GM18870 (cell line): ENCODE measurements at regions not wholly inside any gene's neighbourhood (a gene's known extent, or its start where the extent isn't known, plus 50 kb on each side); places are given as distances from the start of the nearest gene placed in this dataset.
"Not testable (repeated sequence)": the region's sequence is repeated elsewhere in the genome, so short reads cannot be mapped to it uniquely, and the experiment has no call there.

Experiments used
- ATAC-seq: cut with Tn5 transposase; IDR thresholded peaks from one replicate; pipeline ENCODE4 v1.9.1; 2021; ENCODE audit warnings: moderate library complexity; ENCODE audit not compliant: unreplicated experiment

DNA sequence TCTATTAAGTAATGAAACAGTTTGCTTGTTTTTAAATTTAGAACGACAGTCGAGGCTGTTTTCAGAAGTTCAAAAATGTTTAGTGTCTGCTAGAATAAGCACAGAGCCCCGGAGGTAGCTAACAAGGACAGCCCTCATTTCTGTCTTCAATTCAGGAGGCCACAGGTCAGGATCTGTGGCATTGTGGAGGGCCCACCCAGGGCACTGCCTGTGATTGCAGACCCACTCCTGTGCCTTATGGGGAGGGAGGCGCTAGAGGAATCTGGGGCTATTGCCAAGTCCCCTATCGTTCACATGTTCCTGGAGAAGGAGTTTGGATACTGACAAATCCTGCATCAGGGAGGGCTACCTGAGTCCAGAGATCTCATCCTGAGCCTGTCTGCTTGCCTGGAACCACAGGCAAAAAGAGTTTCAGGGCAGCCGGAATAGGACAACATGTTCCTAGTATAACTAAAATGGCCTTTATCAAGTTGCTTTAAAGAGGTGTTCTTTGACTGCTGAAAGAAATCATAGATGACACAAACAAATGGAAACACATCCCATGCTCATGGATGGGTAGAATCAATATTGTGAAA is 141.5 kb upstream of the ROPN1 start:
- ATAC-seq: no peak

- no peak for ATAC-seq
These were observed 145.3 kb upstream of the ROPN1 start for GRCh38 chr3:124137216-124137615.

GRCh38 chr3:124138148-124138547 is 146.2 kb upstream of the ROPN1 start:
- ATAC-seq: no peak

- no peak for ATAC-seq
These were observed 148.8 kb upstream of the ROPN1 start for GRCh38 chr3:124140746-124141145.

DNA sequence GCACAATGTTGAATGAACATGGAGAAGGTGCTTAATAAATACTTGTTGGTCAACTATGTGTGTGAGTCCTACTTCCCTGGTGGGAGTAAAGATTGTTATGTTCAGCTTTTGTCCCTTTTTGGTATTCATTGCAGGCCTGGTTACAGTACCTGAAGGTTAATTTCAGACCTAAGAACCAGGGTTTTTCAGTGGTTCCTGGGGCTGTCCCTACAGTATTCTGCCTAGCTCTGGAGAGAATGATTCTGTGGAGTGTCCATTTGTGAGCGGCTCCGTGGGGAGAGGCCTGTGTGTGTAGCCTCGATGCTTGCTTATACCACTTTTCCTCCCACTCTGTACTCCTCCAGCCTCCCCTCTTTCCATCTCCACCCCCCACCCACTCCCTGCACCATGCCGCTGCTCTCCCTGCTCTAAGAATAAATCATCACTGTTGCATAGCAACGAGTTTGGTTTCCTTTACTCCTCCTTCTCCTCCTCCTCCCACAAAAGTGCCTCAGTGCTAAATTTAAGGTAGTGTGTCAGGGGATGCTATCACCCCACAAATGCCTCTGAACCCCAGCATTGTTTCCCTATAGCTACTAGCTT is 150.6 kb upstream of the ROPN1 start:
- no peak for ATAC-seq

DNA sequence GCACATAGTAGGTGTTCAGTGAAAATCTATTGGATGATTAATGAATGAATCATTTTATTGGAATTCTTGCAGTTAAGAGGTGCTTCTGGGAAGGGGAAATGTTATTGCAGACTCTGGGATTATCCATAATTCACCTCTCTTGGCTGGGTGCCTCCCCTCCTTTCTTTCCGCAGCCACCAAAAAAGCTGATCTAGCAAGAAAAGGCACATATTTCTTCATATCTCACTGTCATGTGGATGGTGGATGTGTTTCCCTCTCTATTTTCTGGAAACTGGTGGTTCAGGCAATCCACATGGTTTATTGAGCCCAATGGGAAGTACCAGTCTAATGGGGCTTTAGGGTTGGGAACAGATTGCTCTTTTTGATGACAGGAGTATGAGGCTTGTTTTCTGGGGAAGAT is 151.1 kb upstream of the ROPN1 start:
- ATAC-seq: no peak

DNA sequence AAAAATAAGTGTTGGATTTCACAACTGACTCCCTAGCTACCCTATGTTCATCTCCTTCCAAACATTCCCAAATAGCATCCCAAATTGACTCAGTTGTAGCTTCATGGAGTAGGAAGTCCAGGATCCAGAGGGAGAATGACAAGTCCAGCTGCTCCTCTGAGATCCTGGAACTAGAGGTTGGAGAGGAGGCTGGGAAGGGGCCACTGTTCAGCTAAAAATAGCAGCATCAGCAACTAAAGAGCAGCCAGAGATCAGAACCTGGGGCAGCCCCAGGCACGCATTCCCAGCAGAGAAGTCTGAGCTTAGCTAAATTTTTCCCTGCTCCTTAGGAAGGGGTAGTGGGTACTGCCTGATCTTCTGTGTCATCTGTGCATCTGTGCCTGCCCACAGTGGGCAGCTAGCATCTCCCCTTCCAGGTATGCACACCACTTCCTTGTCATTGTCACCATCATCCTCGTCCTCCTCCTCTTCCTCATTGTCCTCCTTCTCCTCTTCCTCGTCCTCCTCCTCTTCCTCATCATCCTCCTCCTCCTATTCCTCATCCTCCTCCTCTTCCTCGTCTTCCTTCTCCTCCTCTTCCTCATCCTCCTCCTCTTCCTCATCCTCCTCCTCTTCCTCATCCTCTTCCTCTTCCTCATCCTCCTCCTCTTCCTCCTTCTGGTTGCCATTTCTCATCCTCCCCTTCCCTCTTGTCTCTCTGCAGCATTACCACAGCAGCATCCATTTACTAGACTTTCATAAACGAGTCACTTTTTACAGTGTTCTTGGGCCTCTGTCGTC is 152.3 kb upstream of the ROPN1 start:
- ATAC-seq: no peak

DNA sequence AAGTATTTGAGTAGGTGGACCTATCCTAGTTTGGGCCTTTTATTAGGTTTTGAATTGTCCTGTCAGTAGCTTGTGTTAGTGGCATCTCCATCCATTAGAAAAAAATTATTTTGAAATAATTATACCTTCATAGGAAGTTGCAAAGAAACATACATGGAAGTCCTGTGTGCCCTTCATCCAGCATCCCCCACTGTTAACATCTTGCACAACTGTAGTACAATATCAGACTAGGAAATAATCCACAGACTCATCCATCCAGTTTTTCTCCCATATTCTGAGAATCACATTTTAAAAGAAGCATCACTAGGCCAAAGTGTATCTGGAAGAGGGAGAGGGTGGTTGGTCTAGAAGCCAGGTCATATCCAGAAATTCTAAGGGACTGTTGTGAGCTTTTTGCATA is 155.5 kb upstream of the ROPN1 start:
- no peak for ATAC-seq

DNA sequence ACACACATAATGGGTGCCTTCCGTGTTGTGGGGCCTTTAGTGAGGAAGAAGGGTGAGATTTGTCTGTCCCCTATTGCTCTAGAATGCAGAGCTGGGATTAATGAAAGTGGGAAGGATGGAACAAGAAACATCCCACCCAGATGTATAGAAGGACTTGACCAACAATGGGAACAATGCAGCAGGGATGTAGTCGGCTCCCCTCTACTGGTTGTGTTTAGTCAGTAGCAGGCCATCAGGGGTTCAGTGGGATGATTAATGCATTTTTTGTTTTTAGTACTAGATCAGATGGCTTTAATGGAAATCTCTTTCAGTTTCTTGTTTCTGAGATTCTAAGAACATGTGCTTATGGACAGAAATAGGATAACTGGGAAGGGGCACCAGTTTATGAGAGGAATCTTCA is 156.0 kb upstream of the ROPN1 start:
- no peak for ATAC-seq

DNA sequence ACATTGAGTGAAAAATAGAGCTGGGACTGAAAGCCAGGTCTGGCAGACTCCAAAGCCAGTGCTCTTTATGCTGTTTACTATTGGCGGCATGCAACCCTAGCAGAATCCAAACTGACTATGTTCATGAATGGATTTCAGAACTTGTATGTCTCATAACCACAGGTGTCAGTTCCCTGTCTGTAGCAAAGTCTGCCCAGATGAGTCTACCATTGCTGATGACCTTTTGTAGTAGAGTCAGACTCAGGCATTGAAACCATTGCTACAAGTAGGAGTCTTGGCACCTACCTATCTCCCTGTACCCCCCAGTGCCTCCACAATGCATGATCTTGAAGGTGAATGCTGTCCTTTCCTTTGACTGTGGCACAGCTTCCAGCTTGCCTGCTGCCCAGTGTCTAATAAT is 157.2 kb upstream of the ROPN1 start:
- no peak for ATAC-seq

GRCh38 chr3:124149771-124150170 is 157.8 kb upstream of the ROPN1 start:
- ATAC-seq: no peak

GRCh38 chr3:124152891-124153290 is 161.0 kb upstream of the ROPN1 start:
- not testable (repeated sequence) for ATAC-seq

GRCh38 chr3:124156866-124157712 is 165.2 kb upstream of the ROPN1 start:
- no peak for ATAC-seq

DNA sequence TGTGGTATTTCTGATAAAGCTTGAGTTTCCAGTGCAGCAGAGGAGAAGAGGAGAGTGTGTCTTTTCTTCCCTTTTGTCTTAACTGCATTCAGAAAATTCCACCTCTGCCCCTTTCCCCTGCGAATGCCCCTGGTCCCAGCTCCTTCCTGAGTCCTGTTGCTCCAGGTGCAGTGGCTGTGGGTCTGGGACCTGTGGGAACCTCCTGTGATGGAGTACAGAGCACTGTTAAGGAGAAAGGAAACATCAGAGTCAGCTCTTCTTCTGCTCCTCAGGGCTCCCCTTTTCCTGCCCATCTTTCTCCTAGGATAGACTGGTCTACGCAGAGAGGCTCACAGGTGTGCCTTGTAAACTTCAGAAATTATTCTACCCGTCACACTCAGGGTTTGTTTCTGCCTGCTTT is 165.8 kb upstream of the ROPN1 start:
- no peak for ATAC-seq

DNA sequence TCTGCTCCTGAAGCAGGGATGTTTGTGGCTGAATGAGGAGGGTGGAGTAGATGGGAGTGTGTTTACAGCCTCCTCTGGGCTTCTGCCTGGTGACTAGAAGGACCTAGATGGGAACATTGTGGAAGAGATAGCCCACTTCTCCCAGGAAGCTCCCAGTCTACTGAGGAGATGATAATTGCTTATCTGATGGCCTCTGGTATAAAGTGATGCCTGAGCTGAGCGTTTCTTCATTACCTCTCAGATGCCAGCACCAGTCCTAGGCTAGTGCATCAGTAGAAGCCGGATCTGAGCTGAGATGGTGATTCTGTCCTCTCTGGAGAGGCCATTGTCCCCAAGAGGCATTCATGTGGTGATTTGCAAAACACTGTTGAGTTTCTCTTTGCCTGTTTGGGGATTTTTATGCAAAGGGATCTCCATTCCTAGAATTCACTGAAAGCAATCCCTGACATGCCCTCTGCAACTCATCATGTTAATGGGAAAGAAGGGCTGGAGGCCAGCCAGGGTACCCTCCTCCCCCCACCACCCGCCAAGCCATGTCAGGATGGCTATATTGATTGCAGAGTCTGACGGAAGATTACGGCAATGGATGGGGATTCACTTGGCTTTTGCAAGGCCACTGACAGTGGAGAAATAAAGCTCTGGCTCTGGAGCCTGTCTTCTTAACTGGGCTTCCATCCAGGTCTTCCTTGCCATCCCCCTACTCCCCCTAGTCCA is 166.4 kb upstream of the ROPN1 start:
- no peak for ATAC-seq

- ATAC-seq: no peak
These were observed 169.5 kb upstream of the ROPN1 start for GRCh38 chr3:124161448-124161847.

DNA sequence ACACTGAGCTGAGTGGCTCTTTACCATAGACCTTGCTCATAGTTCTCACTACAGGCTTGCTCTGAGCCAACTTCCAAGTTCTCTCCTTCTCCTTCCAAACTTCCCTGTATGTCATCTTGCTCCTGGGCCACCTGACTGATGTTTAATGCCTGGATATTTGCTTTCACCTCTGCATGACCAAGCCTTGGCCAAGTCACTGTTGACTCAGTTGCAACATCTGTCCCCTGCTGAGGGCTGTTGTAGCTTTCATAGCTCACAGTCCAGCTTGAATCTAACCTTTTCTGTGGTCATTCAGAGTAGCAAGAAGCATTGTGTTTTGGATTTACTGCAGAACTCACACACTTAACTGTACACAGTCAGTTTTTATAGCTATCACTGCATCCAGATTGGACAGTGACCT is 171.8 kb upstream of the ROPN1 start:
- ATAC-seq: no peak

GRCh38 chr3:124168271-124168670 is 176.3 kb upstream of the ROPN1 start:
- no peak for ATAC-seq

DNA sequence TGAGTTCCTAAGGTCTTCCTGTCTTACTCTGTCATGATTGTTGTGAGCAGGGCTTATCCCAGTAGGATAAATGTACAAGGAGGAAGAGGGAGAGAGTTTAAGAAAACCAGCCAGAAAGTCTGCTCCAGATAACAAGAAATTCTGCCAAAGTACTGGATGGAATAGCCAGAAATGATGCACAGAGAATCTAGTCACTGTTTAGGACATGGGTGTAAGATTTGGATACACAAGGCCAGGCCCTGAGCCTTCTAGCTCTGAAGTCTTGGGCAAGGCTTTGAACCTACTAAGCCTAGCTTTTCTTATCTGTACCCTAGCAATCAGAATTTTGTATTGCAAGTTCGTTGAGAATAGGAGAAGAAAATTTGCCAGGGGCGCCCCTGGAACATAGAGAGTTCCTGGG is 180.4 kb upstream of the ROPN1 start:
- ATAC-seq: no peak

GRCh38 chr3:124172816-124173215 is 180.9 kb upstream of the ROPN1 start:
- no peak for ATAC-seq

DNA sequence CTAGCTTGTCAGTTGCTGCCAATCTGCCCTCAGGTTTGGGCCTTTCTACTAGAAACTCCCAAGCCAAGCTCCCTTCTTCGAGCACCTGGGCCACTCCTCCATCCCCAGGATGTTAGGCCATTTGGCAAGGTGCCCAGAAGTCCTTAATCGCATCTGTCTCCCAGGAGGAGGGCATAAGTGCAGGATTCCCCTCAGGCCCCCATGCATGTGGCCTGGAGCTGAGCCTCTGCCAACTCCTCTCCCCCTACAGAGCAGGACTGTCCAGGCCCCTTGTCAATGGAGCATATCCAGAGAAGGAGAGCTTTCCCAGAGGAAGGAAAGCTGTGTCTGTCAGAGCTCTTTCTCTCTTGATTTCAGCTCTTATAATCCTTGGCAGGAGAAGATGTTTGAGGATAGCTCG is 182.6 kb upstream of the ROPN1 start:
- ATAC-seq: no peak
